HG03064 (cell line): ENCODE measurements at regions not wholly inside any gene's neighbourhood (a gene's known extent, or its start where the extent isn't known, plus 50 kb on each side); places are given as distances from the start of the nearest gene placed in this dataset.

Experiments
- ATAC-seq: cut with Tn5 transposase; IDR thresholded peaks from one replicate; pipeline ENCODE4 v1.9.1; 2021; ENCODE audit warnings: low read depth; ENCODE audit not compliant: unreplicated experiment

DNA sequence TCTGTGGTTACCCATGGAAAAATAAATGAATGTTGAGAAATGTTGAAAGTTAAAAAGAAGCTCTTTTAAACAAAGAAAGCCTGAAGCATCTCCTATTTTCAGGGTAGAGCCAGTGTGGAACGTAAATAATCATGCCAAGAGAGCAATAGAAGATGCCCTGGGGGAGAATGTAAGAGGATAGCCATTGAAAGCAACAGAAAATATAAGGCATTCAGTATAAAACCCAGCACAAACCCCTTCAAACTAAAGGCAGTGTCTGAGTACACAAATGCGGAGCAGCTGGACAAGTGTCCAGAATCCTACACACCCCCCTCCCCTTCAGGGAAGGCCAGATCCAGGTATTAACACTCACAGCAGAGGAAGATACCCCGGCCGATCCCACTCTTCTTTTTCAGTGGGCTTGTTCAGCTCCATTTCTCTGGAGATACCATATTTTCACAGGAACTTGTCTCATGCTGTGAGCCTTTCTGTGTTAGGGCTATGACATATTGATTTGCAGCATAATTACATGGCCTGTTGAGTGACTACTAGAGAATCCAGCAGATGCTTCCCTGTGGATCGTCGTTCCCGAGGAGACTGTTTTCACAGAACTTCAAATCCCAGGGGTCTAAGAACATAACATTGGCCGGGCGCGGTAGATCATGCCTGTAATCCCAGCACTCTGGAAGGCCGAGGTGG is 101.2 kb downstream of the PLK2 start:
- no peak for ATAC-seq

DNA sequence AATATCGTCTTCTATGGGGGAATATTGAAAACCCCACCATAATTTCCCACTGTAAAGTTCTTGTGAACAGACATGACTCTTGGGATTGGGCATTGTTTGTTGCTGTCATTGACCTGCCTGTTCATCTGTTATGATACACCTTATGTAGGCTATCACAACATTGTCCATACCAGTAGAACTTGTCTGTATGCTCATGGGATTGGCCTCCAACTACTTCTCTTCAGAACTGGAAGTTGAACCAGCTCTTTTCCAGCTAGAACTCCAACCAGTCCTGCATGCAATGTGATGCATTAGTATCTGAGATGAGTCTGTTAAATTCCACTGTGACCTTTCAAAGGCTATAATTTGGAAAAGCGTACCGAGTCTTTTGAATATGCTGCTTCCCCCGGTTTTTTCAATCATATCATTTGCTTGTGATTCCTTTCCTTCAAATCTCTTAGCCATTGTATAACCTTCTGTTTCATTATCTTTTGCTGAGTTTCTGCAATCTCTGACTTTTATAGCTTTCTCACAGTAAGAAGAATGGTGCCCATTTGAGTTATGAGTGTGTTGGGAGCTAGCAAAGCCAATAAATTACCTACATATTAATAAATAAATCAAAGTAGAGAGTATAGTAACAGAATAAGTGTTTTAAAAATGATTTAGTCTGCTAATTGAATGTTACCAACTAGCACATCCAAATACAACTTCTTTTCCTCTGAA is 101.9 kb downstream of the PLK2 start:
- no peak for ATAC-seq

DNA sequence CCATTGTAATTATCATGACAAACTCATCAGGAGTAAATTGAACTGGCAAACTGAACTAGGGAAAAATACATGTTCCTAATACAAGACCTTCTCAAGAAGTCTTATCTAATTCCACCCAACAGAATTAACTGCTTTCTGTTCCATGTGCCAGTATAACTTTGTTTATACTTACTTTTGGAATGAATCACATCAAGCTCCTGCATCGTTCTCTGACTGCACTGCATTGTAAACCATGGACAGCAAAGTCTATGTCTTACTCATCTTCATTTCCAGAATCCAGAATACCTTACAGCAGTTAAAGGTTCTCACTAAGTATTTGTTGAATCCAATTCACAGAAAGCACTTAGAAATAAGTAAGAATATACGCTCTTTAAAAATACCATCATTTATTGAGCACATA is 102.8 kb downstream of the PLK2 start:
- ATAC-seq = no peak

DNA sequence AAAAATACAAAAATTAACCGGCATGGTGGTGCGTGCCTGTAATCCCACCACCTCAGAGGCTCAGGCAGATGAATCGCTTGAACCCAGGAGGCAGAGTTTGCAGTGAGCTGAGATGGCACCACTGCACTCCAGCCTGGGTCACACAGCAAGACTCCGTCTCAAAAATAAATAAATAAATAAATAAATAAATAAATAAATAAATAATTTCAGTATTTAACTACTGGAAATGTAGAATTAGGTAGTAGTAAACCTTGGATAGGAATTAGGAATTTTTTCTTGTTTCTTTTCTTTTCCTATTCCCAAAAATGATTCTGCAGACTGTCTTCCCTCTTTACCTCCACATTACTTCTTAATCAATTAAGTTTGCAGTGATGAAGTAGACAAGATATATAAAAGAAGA is 103.2 kb downstream of the PLK2 start:
- no peak for ATAC-seq

DNA sequence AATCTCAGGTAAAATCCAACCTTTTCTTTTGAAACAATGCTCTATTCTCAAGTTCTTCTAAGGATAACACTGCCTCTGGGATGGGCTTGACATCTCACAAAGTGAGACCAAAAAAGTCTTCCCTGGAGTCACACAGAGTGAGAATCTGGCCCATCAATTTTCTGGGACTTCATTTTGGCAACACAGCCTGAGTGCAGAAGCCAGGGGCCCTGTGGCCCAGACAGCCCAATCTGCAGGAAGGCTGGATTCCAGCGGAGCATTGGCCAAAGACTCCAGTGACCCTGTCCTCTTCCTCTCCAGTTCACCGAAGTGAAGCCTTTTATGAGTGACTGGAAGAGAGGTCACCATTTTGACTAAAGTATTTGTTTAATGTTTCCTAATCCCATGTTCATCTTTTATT is 105.1 kb downstream of the PLK2 start:
- ATAC-seq = no peak

DNA sequence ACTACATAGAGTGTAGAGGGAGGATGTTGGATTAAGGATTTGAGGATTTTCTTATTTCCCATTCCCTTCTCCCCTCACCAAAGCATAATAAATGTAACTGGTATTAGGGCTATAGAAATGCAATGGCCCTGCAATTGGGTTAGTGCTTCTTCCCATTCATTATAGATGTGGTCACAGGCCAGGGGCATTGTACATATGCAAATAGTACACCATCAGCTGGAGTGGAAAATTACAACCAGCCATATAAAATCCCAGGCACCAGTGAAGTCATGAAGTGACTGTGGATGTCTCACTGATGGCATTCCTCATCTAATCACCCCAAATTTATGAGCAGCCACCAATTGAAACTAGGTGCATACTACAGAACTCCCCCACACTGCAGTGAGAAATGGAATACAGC is 105.9 kb downstream of the PLK2 start:
- no peak for ATAC-seq

DNA sequence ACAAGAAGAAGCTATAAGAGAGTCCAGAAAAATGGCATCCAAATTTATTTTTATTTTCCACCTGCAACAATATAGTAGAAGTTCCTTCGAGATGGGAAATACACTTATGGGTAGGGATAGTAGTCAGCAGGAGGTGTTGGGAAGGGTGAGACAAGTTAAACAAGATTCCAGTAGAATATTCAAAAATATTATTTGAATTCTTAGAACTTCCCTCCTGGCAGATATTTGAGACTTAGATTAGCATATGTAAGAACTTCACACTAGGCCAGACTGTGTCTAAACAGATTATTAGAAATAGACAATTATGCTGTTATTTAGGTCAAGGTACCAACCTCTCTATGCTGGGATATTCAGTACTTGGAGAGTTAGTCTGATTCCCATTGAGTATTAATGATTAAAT is 108.7 kb downstream of the PLK2 start:
- no peak for ATAC-seq

DNA sequence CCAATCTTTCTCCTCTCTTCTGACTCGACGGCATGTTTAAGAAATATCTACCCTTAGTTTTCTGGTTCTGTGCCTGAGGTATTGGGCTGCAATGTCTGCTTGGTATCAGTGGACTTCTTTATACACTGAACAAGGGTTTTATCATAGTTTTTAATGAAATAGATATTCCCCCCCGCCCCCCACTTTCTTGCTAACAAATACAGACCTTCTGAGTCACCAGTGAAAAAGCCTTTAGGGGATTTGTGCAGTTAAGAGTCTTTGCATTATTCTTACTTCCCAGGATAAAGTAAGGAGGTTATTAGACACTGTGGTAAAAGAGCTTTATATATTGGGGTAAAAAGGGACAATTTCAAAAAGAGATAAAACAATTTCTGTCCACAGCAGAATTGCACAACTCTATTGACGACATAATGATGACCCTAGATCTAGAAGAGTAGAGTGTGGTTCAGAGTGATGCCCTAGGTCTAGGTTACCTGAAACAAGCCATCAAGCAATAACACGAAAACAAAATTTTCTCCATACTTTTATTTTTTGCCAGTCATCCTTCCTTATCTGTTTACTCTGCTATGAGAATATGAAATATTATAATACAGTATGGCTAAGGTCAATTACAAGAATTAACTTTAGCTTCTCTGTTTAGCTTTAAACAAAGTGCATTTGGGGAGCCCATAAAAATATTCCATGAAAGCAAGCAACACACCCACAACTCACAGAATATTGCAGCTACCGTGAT is 110.7 kb downstream of the PLK2 start:
- no peak for ATAC-seq

DNA sequence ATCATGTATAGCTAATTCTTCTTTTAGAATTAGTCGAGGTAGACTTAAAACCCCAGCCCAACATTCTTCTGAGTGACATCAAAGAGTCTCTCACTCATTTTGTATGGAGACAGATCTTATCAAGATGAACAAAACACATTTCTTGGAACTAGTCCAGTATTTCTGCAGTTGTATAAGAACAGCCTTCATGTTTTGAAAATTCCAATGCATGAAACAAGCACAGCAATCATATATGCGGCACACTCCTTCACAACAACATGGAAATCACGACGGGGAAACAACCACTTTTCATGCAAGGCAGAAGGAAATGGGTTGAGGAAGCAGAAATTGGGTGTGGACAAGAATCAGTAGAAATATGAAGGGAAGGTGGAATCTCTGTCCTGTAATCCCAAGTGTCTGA is 113.8 kb downstream of the PLK2 start:
- ATAC-seq = no peak

DNA sequence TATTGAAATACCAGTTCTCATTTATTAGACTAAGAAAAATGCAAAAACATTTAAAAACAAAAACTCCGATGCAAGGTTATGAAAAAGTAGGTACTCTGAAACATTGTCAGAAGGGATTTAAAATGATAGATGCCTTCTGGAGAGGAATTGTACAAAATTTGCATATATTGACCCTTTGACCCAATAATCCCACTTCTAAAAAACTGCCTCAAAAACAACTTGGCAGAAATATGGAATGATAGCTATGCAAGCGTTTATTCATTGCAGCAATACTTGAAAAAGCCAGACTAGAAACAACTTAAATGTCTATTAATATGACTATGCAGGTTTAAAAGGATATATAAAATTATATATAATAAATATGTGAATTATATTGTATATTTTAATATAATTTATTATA is 118.4 kb downstream of the PLK2 start:
- ATAC-seq = no peak

DNA sequence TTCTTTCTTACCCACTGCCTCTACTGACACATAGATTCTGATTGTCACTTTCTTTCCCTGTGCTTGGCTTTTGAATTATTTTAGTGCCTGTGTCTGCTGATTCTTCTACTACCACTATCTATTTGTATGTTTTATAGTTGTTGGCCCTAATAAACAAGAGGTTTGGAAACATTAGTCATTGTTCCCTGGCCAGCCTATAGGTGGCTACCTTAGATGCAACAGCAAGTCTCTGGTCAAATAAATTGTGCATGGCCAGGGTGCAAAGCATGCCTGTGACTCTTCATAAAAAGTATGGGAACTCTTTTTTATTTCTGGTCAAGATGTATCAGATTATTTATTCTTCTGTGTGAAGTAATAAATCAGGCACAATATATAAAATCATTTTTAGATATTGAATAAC is 124.4 kb downstream of the PLK2 start:
- no peak for ATAC-seq

DNA sequence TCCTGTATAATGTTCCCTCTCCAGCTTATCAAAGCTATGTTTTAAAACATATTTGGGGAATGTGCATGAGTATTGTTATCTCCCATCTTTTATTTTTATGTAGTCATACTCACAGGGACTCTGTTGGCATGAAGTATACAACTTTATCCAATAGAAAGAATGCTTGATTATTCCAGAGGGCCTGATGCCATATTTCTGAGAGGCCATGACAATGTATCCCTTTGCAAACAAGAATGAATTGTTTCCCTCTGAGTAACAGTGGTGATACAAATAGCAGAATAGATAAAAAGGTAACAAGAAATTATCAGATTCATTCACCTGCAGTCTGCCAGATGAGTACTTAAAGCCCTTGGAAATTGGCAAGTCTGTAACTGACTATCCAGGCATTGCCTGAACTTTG is 125.9 kb downstream of the PLK2 start:
- ATAC-seq = no peak

DNA sequence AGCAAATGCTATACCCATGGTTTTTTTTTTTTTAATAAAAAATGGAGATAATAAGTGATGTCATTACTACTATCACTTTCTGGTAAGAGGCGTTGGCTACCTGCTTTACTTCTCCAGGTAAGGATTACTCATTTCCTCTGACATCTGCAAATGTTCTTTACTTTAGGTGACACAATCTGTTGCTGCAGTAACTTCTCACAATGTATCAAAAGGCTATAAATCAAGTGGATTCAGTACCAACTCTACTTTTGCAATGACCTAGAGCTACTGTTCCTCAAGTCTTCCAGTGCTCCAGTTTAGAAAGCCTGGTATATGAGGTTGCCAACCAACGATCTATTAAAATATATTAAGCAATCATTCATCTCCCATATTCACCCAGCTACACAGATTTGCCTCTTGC is 129.1 kb downstream of the PLK2 start:
- no peak for ATAC-seq

DNA sequence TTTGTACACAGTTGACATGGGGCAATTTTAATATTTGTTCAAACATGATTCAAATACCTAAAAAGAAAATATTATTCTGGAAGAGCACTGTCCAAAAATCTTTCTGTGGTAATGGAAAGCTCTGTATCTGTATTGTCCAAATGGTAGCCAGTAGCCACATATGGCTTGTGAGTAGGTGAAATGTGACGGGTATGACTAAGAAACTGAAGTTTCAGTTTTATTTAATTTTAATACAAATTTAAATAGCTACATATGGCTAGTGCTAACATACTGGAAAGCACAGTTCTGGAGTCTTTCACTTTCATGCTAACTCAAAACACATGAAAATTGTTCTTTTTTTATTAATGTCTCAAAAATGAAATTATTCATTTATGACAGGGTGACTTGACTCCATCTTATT is 132.6 kb downstream of the PLK2 start:
- ATAC-seq = no peak

DNA sequence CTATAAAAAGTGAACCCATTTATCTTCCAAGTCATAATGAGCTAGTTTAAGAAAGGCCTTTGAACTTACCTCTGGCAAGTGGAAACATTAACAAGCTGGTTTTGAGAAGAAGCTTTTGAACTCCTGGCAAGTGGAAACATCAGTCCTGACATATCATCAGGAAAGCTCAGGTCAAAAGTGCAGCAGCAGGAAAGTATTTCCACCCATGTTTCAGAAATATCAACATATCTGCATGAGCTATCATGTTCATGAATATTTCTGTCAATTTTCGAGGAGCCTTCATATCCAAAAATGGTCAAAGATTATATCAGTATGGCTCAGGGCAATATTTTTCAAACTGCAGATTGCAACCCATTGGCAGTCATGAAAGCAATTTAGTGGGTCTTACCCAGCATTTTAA is 133.9 kb downstream of the PLK2 start:
- no peak for ATAC-seq

DNA sequence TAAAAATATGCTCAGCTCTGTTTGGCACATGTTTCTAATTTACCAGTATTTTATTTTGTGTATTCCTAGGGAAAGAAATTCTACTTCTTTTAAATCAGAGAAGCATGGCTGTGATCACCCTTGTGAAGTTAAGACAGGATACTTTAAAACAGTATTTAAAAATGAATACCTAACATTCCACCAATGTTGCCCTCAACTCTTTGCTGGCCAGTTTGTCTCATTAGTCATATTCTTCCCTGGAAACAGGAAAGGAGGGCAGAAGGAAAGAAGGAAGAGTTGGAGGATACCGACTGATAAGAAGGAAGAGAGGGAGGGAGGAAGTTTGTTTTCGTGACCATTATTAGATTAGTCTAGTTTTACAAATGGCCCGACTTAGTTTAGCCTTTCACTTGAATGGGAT is 137.4 kb downstream of the PLK2 start:
- no peak for ATAC-seq

DNA sequence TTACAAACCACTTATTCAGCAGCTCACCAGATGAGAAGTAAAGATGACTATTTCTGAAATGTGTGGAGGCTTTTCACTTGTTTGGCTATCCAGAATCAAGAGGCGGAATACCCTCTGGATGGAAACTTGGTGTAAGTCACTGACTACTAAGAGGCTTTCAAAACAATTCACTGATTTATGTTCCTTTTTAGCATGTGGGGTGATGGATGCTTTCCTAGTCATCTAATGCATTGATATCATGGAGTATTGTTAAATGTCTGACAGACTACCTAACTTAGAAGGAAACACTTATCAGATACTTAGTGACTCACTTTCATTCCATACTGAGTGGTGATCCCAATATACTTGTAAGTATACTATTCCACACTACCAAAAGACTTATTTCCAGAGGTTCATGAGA is 141.4 kb downstream of the PLK2 start:
- no peak for ATAC-seq

DNA sequence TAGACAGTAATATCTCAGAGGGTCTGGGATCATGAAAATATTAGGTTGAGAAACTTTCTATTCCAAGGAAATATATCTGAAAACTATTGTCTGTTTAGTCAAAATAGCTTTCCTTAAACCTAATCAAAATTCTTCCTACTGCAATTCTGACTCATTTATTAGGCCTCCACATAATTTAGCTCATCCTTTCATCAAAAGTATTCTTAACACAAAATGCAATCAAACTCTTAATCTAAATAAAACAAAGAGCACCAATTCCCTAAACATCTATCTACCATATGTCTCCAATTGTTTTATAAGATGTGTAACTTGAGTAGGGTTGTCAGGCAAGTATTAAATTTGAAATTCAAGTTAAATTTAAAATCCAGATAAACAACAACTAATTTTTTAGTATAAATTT is 142.1 kb downstream of the PLK2 start:
- no peak for ATAC-seq

DNA sequence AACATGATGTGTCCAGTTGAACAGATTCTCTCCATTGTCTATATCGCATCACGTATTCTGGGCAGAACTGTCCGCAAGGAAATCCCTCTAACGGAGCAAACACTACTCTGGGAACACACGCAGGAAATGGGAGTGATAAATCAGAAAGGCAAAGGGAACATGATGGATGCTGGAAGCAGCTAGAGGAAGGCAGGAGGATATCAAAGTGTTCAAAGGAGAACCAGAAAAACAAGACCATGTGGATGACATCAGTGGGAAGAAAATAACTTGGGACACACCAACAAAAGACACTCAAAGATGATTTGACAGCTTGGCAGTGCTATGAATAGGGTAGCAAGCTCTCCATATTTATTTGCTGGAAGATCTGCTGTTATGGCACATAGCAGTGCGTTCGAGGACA is 142.9 kb downstream of the PLK2 start:
- ATAC-seq = no peak

DNA sequence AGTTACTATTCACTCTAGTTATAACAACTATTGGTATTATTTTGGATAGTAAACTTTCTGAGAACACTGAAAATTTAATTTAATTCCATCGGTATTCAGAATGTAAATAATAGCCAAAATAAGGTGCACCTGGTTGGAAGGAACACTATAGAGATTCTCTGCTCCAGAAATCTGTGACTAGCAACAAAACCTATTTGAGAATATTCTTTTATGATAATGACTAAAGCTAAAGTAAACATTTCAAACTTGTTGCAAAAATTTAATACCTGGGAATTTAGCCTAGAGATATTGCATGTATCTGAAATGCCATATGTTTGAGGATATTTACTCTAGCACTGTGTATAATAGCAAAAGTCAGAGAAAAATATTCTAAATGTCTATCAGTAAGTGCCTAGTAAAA is 144.1 kb downstream of the PLK2 start:
- ATAC-seq = no peak

DNA sequence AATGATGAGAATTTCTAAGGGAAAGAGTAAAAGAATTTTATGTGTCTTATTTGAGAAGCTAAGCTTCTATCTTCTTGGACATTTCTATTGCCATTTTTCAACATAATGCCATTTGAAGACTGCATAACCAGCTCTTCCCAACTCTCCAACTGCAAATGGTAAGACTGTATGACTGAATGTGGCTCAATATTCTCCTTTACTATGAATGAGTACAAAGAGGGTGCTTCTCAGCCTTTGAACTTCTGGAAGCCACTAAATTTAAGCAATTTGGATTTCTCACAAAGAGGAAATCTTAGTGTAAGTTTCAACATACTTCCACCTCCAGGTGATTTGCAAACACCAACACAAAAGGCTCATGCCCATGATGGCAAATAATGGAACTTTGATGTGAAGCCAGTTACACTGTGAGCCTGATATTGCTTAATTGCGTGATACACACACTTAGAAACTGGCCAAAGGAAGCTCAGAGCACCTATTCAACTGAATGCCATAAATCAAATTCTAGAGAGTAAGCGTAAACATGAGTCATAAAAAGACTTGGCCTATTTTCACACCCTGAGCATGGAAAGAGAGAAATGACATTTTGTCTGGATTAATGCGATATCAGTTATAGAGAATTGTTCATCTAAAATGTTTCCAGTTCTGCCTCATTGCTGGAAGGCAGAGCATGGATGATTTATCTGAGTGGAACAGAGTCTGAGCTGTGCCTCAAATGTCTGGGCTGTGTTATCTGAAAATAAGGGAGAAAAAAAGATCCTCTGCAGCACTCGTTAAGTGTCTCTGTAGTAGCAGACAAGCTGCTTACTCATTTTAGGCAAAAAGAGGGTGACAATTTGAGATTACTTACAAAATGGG is 145.3 kb downstream of the PLK2 start:
- no peak for ATAC-seq
